ENCODE measurements at regions not wholly inside any gene's neighbourhood (a gene's known extent, or its start where the extent isn't known, plus 50 kb on each side); places are given as distances from the start of the nearest gene placed in this dataset.

GRCh38 chr6:40666530-40666929 is 79.4 kb upstream of the LRFN2 start:
- TF ChIP-seq CTCF (IDR thresholded peaks at IDR 0.05 in 2 of 3, conservative IDR thresholded peaks at IDR 0.05 in 1 of 3; ENCODE audit: insufficient read depth in 2 of 3, low read depth in 1 of 3, low read length in 3 of 3), result no peak
- TF ChIP-seq VEZF1 (CRISPR knock-in tag; IDR thresholded peaks at IDR 0.05), result no peak
- TF ChIP-seq ATF3 (IDR thresholded peaks at IDR 0.05), result no peak
- TF ChIP-seq ATF3 (CRISPR knock-in tag; conservative IDR thresholded peaks at IDR 0.05), result no peak
- TF ChIP-seq SMARCE1 (IDR thresholded peaks at IDR 0.05), result no peak
